RWPE2 (cell line): ENCODE measurements at regions not wholly inside any gene's neighbourhood (a gene's known extent, or its start where the extent isn't known, plus 50 kb on each side); places are given as distances from the start of the nearest gene placed in this dataset.

Experiments
- ATAC-seq: fragments of 200-7000 bp; cut with Tn5 transposase; 3 replicates; pipeline ENCODE4 v1.9.1; 2021; ENCODE audit warnings: low read depth
- DNase-seq: peaks from one replicate; pipeline ENCODE4 v3.0.0-alpha.2; 2020; ENCODE audit warnings: low spot score
- H3K27ac ChIP-seq: fragments of 450-650 bp; 2 replicates; pipeline ENCODE4 v1.5.1; 2017; ENCODE audit warnings: mild to moderate bottlenecking; ENCODE audit not compliant: poor library complexity, severe bottlenecking
- H3K27me3 ChIP-seq: fragments of 250-450 bp; sonication (Bioruptor Pico); 2 replicates; pipeline ENCODE4 v1.5.1; 2021; ENCODE audit warnings: mild to moderate bottlenecking, moderate library complexity; ENCODE audit not compliant: insufficient read depth, poor library complexity, severe bottlenecking
- H3K36me3 ChIP-seq: fragments of 250-450 bp; sonication (Bioruptor Pico); 2 replicates; pipeline ENCODE4 v1.5.1; 2020; ENCODE audit warnings: low read depth, mild to moderate bottlenecking, moderate library complexity
- H3K4me1 ChIP-seq: fragments of 250-450 bp; sonication (Bioruptor Pico); 2 replicates; pipeline ENCODE4 v1.5.1; 2021; ENCODE audit warnings: mild to moderate bottlenecking, moderate library complexity; ENCODE audit not compliant: insufficient read depth, poor library complexity, severe bottlenecking
- H3K4me3 ChIP-seq: fragments of 250-450 bp; sonication (Bioruptor Pico); 2 replicates; pipeline ENCODE4 v1.5.1; 2021; ENCODE audit warnings: mild to moderate bottlenecking, moderate library complexity; ENCODE audit not compliant: severe bottlenecking
- H3K9me3 ChIP-seq: fragments of 250-450 bp; sonication (Bioruptor Pico); 2 replicates; pipeline ENCODE4 v1.5.1; 2021; ENCODE audit warnings: mild to moderate bottlenecking, moderate library complexity; ENCODE audit not compliant: severe bottlenecking
- CTCF ChIP-seq: fragments of 450-650 bp; IDR thresholded peaks from one replicate; pipeline ENCODE4 v1.5.1; 2017; ENCODE audit warnings: mild to moderate bottlenecking, moderate library complexity; ENCODE audit not compliant: poor library complexity, severe bottlenecking

GRCh38 chr14:29089849-29090248 lies 323.3 kb downstream of the FOXG1 start:
- H3K27me3 ChIP-seq = peaks cover 12% of the 10 kb centered on the region
- TF ChIP-seq CTCF = no peak
- no peak overlapping the region for H3K4me3 ChIP-seq
- no peaks in the 10 kb centered on the region for H3K4me1 ChIP-seq
- no peaks in the 10 kb centered on the region for H3K9me3 ChIP-seq
- no peak overlapping the region for H3K27ac ChIP-seq
- ATAC-seq (no peak), DNase-seq (no peak)
- no peaks in the 10 kb centered on the region for H3K36me3 ChIP-seq

GRCh38 chr14:29092121-29092520 lies 325.5 kb downstream of the FOXG1 start:
- TF ChIP-seq CTCF = no peak
- DNase-seq = no peak
- Histone ChIP-seq H3K4me3 (no peak overlapping the region), H3K27me3 (peaks cover 16% of the 10 kb centered on the region), H3K27ac (no peak overlapping the region), H3K9me3 (no peaks in the 10 kb centered on the region), H3K4me1 (no peaks in the 10 kb centered on the region), H3K36me3 (no peaks in the 10 kb centered on the region)
- no peak for ATAC-seq

- Histone ChIP-seq H3K27ac (no peak overlapping the region), H3K9me3 (no peaks in the 10 kb centered on the region), H3K4me1 (no peaks in the 10 kb centered on the region), H3K4me3 (no peak overlapping the region), H3K36me3 (no peaks in the 10 kb centered on the region), H3K27me3 (peaks cover 40% of the 10 kb centered on the region)
- DNase-seq = no peak
- no peak for ATAC-seq
- TF ChIP-seq CTCF = no peak
Observed at GRCh38 chr14:29097476-29097875, 330.9 kb downstream of the FOXG1 start.

- no peak for TF ChIP-seq CTCF
- DNase-seq = no peak
- no peaks in the 10 kb centered on the region for H3K36me3 ChIP-seq
- H3K27me3 ChIP-seq = peaks cover 34% of the 10 kb centered on the region
- no peak overlapping the region for H3K27ac ChIP-seq
- no peaks in the 10 kb centered on the region for H3K9me3 ChIP-seq
- no peak overlapping the region for H3K4me3 ChIP-seq
- no peak for ATAC-seq
- no peaks in the 10 kb centered on the region for H3K4me1 ChIP-seq
Observed at GRCh38 chr14:29098656-29099055, 332.1 kb downstream of the FOXG1 start.

GRCh38 chr14:29102266-29102665 lies 335.7 kb downstream of the FOXG1 start:
- Histone ChIP-seq H3K9me3 (no peaks in the 10 kb centered on the region), H3K4me3 (no peak overlapping the region), H3K4me1 (no peaks in the 10 kb centered on the region), H3K27ac (no peak overlapping the region), H3K27me3 (peaks cover 26% of the 10 kb centered on the region), H3K36me3 (no peaks in the 10 kb centered on the region)
- no peak for ATAC-seq
- no peak for DNase-seq
- no peak for TF ChIP-seq CTCF
